ENCODE measurements at regions not wholly inside any gene's neighbourhood (a gene's known extent, or its start where the extent isn't known, plus 50 kb on each side); places are given as distances from the start of the nearest gene placed in this dataset.

GRCh38 chr2:75303227-75303626 lies 103.9 kb upstream of the TACR1 start:
- TF ChIP-seq, protein P1, sequence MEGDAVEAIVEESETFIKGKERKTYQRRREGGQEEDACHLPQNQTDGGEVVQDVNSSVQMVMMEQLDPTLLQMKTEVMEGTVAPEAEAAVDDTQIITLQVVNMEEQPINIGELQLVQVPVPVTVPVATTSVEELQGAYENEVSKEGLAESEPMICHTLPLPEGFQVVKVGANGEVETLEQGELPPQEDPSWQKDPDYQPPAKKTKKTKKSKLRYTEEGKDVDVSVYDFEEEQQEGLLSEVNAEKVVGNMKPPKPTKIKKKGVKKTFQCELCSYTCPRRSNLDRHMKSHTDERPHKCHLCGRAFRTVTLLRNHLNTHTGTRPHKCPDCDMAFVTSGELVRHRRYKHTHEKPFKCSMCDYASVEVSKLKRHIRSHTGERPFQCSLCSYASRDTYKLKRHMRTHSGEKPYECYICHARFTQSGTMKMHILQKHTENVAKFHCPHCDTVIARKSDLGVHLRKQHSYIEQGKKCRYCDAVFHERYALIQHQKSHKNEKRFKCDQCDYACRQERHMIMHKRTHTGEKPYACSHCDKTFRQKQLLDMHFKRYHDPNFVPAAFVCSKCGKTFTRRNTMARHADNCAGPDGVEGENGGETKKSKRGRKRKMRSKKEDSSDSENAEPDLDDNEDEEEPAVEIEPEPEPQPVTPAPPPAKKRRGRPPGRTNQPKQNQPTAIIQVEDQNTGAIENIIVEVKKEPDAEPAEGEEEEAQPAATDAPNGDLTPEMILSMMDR (IDR thresholded peaks at IDR 0.05) = no peak
- TF ChIP-seq POLR2A (IDR thresholded peaks at IDR 0.05) = no peak
